RWPE1 (cell line): ENCODE measurements at regions not wholly inside any gene's neighbourhood (a gene's known extent, or its start where the extent isn't known, plus 50 kb on each side); places are given as distances from the start of the nearest gene placed in this dataset.

Experiments used
- CTCF ChIA-PET: fragments of 350-600 bp; sonication (Branson Sonifier 250); formaldehyde crosslinking; extraction: SDS; loops from one replicate; lab custom pipeline; 2021; lab: Yijun Ruan, JAX
- POLR2A ChIA-PET: fragments of 400-600 bp; formaldehyde crosslinking; extraction: SDS; loops from one replicate; lab custom pipeline; 2020; ENCODE audit warnings: antibody characterized with exemption; ENCODE audit not compliant: low non-redundant PET; lab: Yijun Ruan, JAX
- DNase-seq: peaks from one replicate; pipeline ENCODE4 v3.0.0; 2012; ENCODE audit warnings: low spot score
- H3K27ac ChIP-seq: fragments of 450-650 bp; 2 replicates; pipeline ENCODE4 v1.5.1; 2017
- TF ChIP-seq, protein P1 (sequence below): fragments of 450-650 bp; conservative IDR thresholded peaks from 2 replicates; pipeline ENCODE4 v1.5.1; 2017; ENCODE audit warnings: low read depth, mild to moderate bottlenecking

DNA sequence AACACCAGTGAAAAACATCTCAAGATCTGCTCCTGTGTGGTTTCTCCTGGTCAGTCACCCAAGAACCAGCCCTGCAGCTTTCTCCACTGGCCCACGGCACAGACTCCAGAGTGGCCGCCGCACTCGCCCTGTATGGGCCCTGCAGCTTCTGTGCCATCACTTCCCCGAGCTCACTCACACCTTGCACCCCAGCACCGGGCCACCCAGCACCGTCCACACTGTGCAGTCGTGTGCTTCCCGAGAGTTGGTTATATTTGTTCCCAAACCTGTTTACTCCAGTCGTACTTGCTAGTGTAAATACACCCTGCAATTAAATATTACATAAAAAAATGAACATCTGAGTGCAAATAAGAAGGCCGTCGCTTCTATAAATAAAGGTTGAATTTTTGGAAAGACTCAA, 341.7 kb downstream of the CDH26 start:
- CTCF ChIA-PET: interaction anchor here (0.6 to 0.7 kb wide), 2 partner anchors 1186 to 1640 kb away, joined by 3 to 5 read pairs; no protein-coding TSS in a partner anchor
- H3K27ac ChIP-seq: no peak overlapping the region
- POLR2A ChIA-PET: no interaction called here

DNA sequence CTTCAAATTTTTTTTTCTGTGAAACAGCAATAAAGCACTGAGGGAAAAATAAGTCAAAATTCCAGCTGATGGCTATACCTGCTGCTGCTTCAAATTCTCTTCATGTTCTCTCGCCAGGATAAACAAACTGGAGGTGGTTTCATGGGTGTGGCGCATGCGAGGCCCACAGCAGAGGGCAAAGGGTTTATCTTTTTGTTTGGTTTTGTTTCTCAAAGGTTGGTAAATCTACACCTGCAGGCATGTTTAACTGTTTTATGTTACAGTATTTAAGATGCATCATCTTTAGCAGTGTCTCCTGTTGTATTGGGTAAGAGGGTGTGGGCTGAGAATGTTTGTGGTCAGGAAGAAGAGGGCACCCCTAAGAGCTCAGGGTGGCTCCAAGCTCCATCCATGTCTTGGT, 342.2 kb downstream of the CDH26 start:
- CTCF ChIA-PET: interaction anchor here (0.7 kb wide), 1 partner anchor 1185 kb away, joined by 5 read pairs; no protein-coding TSS in a partner anchor
- POLR2A ChIA-PET: no interaction called here
- TF ChIP-seq, protein P1, sequence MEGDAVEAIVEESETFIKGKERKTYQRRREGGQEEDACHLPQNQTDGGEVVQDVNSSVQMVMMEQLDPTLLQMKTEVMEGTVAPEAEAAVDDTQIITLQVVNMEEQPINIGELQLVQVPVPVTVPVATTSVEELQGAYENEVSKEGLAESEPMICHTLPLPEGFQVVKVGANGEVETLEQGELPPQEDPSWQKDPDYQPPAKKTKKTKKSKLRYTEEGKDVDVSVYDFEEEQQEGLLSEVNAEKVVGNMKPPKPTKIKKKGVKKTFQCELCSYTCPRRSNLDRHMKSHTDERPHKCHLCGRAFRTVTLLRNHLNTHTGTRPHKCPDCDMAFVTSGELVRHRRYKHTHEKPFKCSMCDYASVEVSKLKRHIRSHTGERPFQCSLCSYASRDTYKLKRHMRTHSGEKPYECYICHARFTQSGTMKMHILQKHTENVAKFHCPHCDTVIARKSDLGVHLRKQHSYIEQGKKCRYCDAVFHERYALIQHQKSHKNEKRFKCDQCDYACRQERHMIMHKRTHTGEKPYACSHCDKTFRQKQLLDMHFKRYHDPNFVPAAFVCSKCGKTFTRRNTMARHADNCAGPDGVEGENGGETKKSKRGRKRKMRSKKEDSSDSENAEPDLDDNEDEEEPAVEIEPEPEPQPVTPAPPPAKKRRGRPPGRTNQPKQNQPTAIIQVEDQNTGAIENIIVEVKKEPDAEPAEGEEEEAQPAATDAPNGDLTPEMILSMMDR: no peak
- peak; percentile 22 for DNase-seq
- no peak overlapping the region for H3K27ac ChIP-seq

More for the DNA sequence above, 341.7 kb downstream of the CDH26 start:
- no peak for DNase-seq
- TF ChIP-seq, protein P1: no peak

- no peak for DNase-seq
- ChIA-PET POLR2A (no interaction called here), CTCF (interaction anchor here (0.6 to 0.7 kb wide), 2 partner anchors 14 to 683 kb away, joined by 4 to 5 read pairs; no protein-coding TSS in a partner anchor)
- TF ChIP-seq, protein P1: no peak
- no peak overlapping the region for H3K27ac ChIP-seq
These were observed 344.7 kb downstream of the CDH26 start for GRCh38 chr20:60302875-60303274.

DNA sequence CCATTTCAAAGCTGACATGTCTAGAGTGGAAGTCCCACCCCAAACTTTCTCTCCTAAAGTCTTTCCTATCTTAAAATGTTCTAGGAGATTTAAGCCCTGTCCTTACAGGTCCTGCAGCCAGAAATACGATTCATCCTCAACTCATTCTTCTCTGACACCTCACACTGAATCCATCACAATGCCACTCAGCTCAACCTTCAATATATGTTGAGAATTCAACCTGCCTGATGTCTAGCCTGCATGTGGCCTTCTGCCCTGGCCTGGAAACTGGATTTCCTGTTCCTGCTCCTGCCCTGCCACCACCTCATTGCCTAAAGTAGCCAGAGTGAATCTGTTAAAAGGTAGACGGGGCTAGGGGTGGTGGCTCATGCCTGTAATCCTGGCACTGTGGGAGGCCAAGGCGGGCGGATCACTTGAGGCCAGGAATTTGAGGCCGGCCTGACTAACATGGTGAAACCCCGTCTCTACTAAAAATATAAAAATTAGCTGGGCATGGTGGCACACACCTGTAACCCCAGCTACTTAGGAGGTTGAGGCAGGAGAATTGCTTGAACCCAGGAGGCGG, 345.9 kb downstream of the CDH26 start:
- no peak overlapping the region for H3K27ac ChIP-seq
- ChIA-PET POLR2A (no interaction called here), CTCF (no interaction called here)
- TF ChIP-seq, protein P1: no peak
- no peak for DNase-seq

- ChIA-PET CTCF (interaction anchor here (0.5 kb wide), 1 partner anchor 1504 kb away, joined by 3 read pairs; no protein-coding TSS in a partner anchor), POLR2A (no interaction called here)
- TF ChIP-seq, protein P1: no peak
- no peak overlapping the region for H3K27ac ChIP-seq
- no peak for DNase-seq
These were observed 346.7 kb downstream of the CDH26 start for GRCh38 chr20:60304931-60305330.

GRCh38 chr20:60306105-60306504, 347.9 kb downstream of the CDH26 start:
- TF ChIP-seq, protein P1: no peak
- DNase-seq: no peak
- CTCF ChIA-PET: interaction anchor here (0.7 kb wide), 1 partner anchor 15 kb away, joined by 3 read pairs; no protein-coding TSS in a partner anchor
- POLR2A ChIA-PET: no interaction called here
- H3K27ac ChIP-seq: no peak overlapping the region
